ENCODE measurements at regions not wholly inside any gene's neighbourhood (a gene's known extent, or its start where the extent isn't known, plus 50 kb on each side); places are given as distances from the start of the nearest gene placed in this dataset.

DNA sequence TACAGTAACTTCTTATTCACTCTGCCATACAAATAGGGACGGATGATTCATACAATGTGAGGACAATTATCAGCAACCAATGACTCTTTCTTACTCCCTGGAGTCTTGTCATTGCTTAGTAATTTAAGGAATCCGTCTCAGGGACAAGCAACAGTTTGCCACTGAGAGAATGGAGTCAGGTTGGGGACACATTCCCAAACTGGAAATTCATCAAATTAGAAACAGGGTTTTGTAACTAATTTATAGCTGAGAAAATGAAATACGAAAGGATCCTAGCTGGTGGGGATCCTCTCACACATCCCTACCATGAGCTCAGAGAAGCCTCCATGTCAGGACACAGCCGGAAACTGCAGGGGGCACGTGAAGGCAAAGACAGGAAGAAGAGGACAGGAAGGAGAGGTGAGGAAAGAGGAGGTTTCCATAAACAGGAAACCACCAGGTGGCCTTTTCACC, 50.4 kb upstream of the KDR start:
- no peak for DNase-seq

DNA sequence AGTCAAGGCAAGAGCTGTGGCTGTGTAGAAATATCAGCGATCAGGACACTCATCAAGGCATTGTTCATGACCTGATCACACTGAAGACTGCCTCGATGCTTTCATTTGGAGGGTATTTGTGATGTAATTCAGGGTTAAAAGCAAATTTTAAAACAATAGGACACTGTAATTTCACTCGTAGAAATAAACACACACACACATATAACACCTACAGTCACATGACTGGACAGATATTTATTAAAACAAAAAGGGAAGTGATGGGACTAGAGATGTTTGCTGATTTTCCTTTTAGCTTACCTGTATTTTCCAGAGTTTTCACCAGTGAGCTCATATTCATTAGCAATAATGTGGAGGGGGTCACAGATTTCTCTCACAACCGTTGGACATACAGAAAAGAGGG, 51.1 kb upstream of the KDR start:
- no peak for DNase-seq

DNA sequence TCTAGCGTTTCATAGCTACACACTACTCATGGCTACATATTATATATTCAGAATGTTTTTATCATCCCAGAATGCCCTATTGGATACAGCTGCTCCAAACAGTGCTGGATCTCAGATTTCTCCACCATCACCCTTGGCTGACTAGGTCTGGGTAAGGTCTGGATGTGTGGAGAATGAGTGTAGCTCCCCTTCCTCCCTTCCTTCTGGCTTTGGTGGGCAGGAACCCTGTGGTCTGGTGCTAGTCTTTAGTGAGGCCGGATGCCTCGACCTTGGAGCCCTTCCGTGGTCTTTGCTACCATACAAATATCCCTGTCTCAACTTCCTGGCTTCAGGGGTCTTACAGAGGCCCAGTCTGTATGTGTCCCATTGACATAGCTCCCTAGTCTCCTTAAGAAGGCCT, 52.1 kb upstream of the KDR start:
- no peak for DNase-seq

DNA sequence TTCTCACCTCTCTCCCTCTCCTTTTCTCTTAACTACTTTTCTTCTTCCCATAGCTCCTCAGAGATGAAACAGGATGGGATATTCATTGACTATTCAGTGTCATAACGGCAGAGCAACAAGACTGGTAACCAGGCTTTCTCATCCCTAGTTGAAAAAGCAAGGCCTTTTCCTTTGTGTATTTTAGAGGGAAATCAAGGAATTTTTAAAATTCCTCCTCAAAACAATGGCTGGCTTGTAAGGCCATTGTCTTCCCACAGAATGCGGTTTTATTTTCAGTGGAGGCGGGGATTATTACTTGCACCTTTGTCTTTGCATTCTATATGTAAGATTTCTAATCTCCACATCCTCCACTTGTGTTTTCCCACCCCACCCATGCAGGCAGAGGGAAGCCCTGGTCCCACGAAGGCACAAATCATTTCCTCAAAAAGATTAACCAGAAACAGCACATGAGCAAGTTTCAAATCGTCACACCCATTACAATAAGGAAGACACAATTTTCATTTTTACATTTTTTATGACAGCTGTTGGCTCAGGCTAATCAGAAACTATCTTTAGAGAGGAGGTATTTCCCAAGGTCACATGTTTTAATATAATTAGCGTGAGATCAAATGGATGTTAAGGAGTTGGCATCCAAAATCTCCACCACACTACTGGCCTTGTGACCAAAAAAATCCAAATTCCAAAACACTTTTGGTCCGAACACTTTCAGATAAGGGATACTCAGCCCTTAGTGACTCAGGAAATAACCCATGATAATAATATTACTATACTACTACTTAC, 53.0 kb upstream of the KDR start:
- DNase-seq, result no peak

DNA sequence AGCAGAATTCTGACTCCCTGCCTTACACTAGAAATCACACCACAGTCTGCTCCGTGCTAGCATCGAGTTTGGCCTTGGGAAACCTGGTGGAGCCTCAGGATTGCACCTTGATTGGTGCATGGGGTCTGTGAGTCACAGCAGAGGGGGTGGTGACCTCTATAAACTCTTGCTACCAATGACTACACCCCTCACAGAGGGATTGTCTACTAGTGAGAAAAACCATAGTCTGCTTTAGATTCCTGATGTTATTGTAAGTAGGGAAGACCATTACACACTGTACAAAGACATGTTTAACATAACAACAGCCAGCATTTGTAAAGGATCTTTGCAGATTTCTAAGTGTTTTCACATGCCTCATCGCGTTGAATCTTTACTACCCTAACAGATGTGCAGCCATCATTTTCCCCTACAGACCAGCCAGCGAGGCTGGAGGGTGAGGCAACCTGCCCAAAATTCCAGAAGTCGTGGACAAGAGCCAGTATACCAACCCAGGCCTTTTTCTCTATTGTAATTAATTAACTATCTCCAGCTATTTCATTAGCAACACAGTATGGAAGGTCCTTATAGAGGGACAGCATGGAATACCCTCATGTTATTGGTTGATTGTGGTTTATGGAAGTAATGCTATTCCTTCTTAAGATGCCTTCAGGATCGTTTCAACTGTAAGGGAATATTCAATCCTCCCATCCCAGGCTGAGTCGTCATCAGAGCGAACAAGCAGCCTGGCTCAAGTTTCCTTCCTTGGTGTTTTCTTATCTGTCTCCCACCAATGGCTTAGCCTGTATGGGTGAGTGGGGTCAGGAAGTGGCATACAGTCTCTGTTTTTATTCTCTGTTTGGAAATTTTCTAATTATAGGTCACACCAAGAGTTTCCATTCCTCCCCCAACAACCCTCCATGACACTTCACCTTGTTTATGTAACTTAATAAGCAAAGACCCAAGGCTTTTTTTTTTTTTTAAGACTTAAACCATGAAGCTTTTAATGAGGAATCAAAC, 55.9 kb upstream of the KDR start:
- DNase-seq, result peak; percentile 25

DNA sequence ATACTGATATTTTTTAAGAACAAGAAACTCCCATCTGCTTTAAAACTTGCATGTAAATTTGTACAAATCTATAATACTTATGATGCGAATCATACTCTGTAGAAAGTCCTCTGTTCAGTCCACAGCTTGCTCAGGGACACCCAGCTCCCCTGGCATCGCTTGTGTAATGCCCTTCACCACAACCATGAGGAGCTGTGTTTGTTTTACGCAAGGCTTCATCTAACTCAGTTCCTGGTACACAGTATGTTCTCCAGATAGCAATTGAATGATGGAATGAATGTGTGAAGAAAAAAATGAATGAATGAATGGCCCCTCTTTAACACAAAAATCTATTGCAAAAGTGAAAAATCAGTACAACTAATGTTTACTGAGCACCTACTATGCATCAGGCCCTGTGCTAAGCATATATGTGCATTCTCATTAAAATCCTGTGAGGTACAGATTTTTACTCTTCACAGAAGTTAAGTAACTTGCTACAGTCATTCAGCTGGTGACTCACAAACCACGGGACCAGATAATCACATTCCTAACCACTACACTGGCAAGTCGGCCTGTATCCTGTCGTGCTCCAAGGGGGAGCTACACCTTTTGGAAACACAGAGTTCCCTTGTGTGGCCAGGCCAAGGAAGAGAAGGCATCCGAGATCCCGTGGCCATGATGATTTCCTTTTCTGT, 58.7 kb upstream of the KDR start:
- DNase-seq, result no peak

DNA sequence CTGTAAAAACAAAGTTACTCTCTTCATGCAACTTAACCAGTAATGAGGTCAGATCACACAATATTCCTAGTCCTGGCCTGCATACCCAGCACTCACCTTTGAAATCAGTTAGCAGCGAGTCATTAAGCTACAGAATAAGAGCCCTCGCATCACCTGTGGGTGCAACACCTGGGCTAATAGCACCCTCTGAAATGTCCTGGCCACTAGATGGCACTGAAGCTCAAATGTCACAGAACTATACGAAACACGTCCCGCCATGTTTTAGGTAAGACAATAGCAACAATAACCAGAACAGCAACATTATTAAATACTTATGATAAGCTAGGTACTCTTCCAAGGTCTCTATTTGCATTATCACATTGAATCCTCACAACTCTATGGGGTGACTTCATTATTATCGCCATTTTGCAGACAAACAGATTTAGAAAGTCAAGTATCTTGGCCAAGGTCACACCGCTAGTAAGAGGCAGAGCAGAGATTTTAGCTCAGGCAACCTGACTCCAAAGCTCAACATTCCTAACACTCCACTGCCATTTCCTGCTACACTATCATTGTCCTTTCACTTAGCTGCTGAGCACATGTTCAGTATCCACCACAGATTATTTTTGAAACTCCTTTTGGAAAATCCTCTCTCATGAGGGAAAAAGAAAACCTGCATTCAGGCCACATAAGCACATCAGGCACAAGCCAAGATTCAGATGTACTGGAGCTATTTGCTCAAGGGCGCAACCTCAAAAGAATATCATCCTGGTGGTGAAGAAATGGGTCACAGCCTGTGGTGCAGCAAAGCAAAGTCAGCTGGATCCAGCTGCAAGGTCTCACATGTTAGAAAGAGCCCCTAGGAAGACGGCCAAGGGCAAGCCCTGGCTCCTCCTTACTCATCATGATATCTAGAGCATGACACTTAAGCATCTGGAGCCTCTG, 59.5 kb upstream of the KDR start:
- DNase-seq, result peak; percentile 46

DNA sequence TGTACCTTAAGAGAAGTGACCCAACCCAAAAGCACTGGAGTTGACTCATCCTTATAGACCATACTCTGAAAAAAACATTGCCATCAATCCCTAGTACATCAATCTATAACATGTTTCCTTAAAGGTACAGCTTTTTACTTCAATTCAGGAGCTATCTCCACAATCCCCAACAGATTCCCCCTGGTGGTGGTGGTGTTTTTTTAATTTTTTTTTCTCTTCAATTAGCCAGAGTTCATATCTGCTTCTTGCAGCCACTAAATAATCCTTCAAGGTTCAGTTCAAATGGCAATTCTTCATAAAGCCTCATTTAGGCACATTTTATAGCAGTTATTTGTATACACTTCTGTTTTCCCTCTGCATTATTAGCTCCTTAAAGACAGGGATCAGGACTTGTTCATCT, 60.7 kb upstream of the KDR start:
- DNase-seq, result no peak

DNA sequence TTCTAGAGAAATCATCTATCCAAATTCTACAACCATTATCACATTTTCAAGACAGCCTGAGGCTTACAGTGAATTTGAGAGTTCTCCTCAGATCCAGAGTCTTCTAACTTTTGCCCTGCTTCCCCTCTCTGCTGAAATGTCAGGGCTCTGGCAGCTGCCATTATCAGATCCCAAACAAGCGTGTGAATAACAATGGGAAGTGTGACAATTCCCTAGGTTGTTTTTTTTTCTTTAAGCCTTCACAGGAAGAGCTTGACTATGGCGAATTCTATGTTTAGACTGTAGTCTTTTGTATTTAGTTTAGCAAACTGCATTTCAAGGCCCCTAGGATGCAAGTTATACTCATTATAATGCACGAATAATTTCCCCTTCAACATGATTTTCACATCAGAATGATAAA, 61.3 kb upstream of the KDR start:
- DNase-seq, result no peak

DNA sequence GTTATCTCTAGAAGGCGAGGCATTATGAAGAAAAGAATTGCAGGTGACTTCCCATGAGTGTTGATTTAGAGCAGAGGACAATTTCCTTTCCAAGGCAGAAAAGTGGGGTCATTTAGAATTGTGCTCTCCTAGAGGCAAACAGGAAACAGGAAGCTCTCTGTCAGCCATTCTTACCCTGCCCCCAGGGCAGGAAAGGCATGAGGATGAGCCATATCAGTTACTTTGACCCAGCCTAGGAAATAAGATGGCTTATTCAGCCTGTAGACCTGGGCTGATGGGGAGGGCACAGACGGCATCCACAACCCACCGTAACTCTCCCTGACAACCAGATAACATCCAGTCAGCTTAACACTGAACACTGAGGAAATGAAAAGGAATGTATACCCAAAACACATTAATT, 88.8 kb upstream of the KDR start:
- DNase-seq, result no peak

DNA sequence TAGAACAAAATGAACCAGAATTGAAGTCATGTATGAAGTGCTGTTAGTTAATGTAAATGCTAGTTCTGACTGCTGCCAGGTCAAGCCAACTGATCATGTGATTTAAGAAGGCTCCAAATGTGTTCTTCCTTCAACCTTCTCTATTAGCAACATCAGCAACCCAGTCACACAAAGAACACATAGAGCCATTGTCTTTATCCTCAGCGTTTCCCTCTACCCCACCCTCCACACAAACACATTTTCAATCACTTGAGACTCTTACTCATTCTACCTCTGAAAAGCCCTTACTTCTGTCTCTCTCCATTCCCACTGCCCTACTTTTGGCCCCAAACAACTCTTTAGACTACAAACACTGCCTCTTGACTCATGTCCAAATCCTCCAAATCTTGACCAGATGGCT, 89.7 kb upstream of the KDR start:
- no peak for DNase-seq

DNA sequence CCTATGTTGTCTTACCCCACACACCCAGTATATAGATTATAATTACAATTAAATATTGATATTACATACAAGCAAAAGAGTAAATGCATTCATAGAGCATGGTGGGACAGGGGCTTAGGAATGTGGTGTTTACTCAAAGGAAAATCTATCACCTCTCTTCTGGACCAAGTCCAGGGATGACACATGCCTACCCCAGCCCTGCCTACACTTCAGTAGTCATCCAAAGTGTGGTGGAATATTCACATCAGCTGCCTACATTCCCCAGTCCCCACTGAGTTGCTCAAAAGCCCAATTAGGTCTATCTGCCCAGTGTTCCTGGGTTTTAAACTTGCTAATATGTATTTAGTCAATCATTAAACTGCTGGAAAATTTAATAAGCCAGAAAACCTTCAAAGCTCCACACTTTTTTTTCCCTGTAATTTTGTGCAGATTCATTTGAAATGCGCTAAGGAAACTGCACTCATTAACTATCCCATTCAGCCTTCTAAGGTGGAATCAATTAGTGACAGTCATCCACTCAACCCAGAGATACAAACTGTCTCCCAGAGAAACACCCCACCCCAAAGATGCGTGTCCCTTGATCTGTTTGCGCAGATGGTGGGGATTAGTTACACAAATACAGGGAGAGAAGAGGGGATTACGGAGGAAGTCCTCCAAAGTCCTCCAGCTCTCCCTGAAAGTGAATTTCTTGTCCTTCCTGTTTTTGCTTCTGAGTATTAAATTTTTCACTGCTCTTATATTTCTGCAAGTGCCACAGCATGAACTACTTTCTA, 91.7 kb upstream of the KDR start:
- DNase-seq, result peak; percentile 85

DNA sequence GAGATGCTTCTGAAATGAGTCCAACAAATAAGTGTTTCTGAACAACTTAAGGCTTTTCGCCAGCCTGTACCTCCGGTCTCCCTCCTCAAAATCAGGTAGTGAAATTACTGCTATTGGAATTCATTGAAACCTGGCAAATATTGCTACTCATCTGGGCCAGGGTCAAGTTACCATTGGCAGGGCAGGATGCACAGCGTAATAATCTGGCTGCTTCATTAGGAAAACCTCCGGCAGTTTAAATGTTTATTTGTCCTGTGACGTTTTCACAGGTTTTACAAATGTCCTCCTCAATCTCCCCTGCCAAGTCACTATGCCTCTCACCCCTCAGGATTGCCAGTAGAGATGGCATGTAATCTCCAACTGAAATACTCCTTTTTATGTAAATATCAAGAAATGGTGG, 92.6 kb upstream of the KDR start:
- DNase-seq, result no peak

DNA sequence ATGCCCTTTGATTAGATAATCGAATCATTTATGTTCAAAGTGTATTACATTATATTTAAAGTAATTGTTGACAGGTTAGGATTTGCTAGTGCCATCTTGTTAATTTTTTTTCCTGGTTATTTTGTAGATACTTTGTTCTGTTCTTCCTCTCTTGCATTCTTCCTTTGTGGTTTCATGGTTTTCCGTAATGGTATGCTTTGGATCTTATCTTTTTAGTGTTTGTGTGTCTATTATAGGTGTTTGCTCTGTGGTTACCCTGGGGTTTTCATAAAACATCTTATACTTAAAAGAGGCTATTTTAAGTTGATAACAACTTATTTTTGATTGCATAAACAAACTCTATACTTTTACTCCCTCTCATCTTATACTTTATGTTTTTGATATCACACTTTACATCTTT, 108.2 kb upstream of the SRD5A3 start:
- no peak for DNase-seq

DNA sequence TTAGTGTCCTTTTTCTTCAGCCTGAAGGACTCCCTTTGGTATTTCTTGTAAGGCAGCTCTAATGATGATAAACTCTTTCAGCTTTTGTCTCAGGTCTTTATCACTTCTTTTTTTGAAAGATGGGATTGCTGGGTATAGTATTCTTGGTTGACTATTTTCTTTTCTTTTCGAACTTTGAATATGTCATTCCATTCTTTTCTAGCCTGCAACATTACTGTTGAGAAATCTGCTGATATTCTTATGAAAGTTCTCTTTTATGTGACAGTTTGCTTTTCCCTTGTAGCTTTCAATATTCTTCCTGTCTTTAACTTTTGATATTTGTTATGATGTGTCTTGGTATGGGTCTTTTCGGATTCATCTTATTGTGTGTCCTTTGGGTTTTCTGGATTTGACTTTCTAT, 107.6 kb upstream of the SRD5A3 start:
- DNase-seq, result no peak

DNA sequence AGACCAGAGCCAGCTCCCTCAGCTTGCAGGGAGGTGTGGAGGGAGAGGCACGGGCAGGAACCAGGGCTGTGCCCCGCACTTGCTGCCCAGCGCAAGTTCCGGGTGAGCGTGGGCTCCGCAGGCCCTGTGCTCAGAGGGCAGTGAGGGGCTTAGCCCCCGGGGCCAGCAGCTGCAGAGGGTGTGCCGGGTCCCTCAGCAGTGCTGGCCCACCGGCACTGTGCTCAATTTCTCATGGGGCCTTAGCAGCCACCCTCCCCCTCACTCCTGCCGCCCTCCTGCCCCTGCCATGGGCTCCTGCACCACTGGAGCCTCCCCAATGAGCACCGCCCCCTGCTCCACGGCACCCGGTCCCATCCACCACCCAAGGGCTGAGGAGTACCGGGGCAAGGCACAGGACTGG, 104.6 kb upstream of the SRD5A3 start:
- DNase-seq, result no peak

DNA sequence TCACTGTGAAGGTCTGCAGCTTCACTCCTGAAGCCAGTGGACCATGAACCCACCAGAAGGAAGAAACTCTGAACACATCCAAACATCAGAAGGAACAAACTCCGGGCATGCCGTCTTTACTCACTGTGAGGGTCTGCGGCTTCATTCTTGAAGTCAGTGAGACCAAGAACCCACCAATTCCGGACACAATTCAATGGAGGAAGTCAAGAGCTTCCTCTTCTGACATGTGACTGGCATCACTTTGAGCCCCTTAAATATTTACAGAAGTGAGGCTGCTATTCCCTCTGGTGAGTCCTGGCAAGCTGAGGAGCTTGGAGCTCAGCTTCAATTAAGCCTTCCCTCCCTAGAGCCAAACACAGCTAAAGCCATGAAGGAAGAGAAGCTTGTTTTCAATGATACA, 103.5 kb upstream of the SRD5A3 start:
- no peak for DNase-seq

DNA sequence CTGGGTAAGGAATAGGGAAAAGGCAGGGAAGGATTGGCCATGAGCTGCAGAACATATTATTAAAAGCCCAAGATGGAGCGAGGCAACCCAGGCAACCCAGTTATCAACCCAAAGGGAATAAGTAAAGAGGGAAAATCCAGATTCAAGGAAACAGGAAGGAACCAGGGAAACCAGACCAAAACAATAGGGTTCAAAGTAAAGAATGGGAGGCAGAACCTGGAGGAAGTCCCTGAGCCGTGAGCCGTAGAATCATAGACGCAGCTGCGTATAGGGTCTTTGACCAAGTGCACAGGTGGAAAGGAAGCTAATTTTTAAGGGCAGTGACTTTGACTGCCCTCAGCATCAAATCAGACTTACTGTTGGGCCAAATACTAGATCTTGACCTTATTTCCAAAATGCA, 98.5 kb upstream of the SRD5A3 start:
- DNase-seq, result no peak

DNA sequence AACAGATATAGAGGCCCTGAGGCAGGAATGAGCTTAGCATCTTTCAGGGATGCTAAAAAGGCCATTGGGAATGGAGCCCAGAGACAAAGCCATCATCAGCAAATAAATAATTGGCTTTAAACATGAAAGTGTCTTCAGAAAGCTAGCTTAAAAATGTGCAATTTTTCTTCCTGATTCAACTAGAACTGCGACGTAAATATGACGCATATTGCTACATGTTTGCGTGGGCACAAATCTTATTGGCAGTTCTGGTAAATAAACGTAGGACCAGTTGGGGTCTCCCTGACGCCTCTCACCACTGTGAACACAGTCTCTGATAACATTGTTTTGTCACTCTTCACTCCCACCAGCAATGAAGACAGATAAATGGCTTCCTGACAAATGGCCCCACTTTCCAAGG, 97.3 kb upstream of the SRD5A3 start:
- DNase-seq, result no peak

DNA sequence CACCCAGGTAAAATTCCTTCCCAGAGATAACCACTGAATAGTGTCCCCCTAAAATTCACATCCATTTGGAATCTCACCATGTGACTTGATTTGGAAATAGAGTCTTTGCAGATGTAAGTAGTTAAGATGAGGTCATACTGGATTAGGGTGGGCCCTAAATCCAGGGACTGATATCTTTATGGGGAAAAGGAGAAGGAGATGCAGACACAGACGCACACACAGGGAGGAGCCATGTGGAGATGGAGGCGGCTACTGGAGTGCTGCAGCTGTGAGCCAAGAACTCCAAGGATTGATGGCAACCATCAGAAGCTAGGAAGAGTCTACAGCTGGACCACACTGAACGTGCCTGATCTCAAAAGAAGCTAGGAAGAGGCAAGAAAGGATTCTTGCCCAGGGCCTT, 96.6 kb upstream of the SRD5A3 start:
- DNase-seq, result no peak

DNA sequence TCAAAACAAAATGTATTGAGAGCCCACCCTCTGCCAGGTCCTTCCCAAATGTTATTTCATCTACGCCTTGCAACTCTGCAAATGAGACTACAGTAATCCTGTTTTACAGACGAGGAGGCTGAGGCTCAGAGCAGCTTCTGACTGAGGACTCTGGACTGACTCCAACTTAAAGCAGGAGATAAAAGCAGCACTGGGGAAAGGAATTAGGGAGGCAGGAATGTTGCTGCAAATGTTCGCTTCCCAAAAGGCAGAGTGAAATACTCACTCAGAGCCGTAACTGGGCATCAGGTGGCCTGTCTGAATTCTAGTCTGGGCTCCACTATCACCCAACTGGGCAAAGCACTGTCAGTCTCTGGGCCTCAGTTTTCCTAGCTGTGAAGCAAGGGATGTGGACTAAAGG, 94.7 kb upstream of the SRD5A3 start:
- no peak for DNase-seq
